HG03108 (cell line): ENCODE measurements at regions not wholly inside any gene's neighbourhood (a gene's known extent, or its start where the extent isn't known, plus 50 kb on each side); places are given as distances from the start of the nearest gene placed in this dataset.
A peak's percentile ranks its signal among the peaks of the same experiment; 100 is the strongest.
"Not testable (repeated sequence)": the region's sequence is repeated elsewhere in the genome, so short reads cannot be mapped to it uniquely, and the experiment has no call there.

Experiments
- ATAC-seq: cut with Tn5 transposase; IDR thresholded peaks from one replicate; pipeline ENCODE4 v1.9.1; 2021; ENCODE audit warnings: moderate library complexity; ENCODE audit not compliant: unreplicated experiment

- ATAC-seq, result no peak
Observed at GRCh38 chr2:198917926-198918720, 539.6 kb downstream of the SATB2 start.

- no peak for ATAC-seq
Observed at GRCh38 chr2:198917275-198917674, 540.5 kb downstream of the SATB2 start.

GRCh38 chr2:198916548-198917080, 541.1 kb downstream of the SATB2 start:
- ATAC-seq, result no peak

GRCh38 chr2:198913394-198914152, 544.2 kb downstream of the SATB2 start:
- ATAC-seq, result peak; percentile 99

- ATAC-seq, result no peak
Observed at GRCh38 chr2:198909525-198910267, 548.0 kb downstream of the SATB2 start.

GRCh38 chr2:198905881-198906612, 551.7 kb downstream of the SATB2 start:
- ATAC-seq, result peak; percentile 58

- ATAC-seq, result no peak
Observed at GRCh38 chr2:198901894-198902293, 555.8 kb downstream of the SATB2 start.

- no peak for ATAC-seq
Observed at GRCh38 chr2:198900141-198900540, 557.6 kb downstream of the SATB2 start.

- ATAC-seq, result peak; percentile 69
Observed at GRCh38 chr2:198890490-198890889, 567.2 kb downstream of the SATB2 start.

GRCh38 chr2:198883604-198884003, 574.1 kb downstream of the SATB2 start:
- no peak for ATAC-seq

GRCh38 chr2:198880986-198881385, 576.8 kb downstream of the SATB2 start:
- ATAC-seq, result no peak

- ATAC-seq, result no peak
Observed at GRCh38 chr2:198880421-198880820, 577.3 kb downstream of the SATB2 start.

GRCh38 chr2:198874472-198874858, 583.3 kb downstream of the SATB2 start:
- ATAC-seq, result no peak

- no peak for ATAC-seq
Observed at GRCh38 chr2:198873503-198874471, 584.0 kb downstream of the SATB2 start.

- ATAC-seq, result no peak
Observed at GRCh38 chr2:198863655-198864054, 594.1 kb downstream of the SATB2 start.

GRCh38 chr2:198861080-198861479, 596.7 kb downstream of the SATB2 start:
- ATAC-seq, result no peak

- no peak for ATAC-seq
Observed at GRCh38 chr2:198857246-198857645, 600.5 kb downstream of the SATB2 start.

- not testable (repeated sequence) for ATAC-seq
Observed at GRCh38 chr2:198855746-198856145, 602.0 kb downstream of the SATB2 start.

GRCh38 chr2:198852248-198852647, 605.5 kb downstream of the SATB2 start:
- ATAC-seq, result no peak
